ENCODE measurements at regions not wholly inside any gene's neighbourhood (a gene's known extent, or its start where the extent isn't known, plus 50 kb on each side); places are given as distances from the start of the nearest gene placed in this dataset.
"Not testable (repeated sequence)": the region's sequence is repeated elsewhere in the genome, so short reads cannot be mapped to it uniquely, and the experiment has no call there.

GRCh38 chr3:94799420-94800060, 736.7 kb downstream of the NSUN3 start:
- Mint-ChIP-seq H3K27me3 (no peaks in the 10 kb centered on the region), H3K4me3 (no peak overlapping the region), H3K4me1 (no peaks in the 10 kb centered on the region), H3K27ac (no peak overlapping the region), H3K9me3 (ENCODE audit: low read depth) (no peaks in the 10 kb centered on the region), H3K36me3 (no peaks in the 10 kb centered on the region)
- CTCF ChIA-PET, result no interaction called here
- DNase-seq, result no peak
- no peak for ATAC-seq

- CTCF ChIA-PET, result no interaction called here
- peaks cover 4% of the 10 kb centered on the region for H3K9me3 Mint-ChIP-seq (ENCODE audit: low read depth)
- ATAC-seq (no peak), DNase-seq (no peak)
- no peak overlapping the region for H3K4me3 Mint-ChIP-seq
- H3K36me3 Mint-ChIP-seq, result no peaks in the 10 kb centered on the region
- H3K27me3 Mint-ChIP-seq, result no peaks in the 10 kb centered on the region
- H3K4me1 Mint-ChIP-seq, result no peaks in the 10 kb centered on the region
- no peak overlapping the region for H3K27ac Mint-ChIP-seq
Observed at GRCh38 chr3:94811836-94812235, 749.0 kb downstream of the NSUN3 start.

GRCh38 chr3:94821241-94821640, 758.4 kb downstream of the NSUN3 start:
- DNase-seq (no peak), ATAC-seq (no peak)
- CTCF ChIA-PET, result no interaction called here
- no peak overlapping the region for H3K4me3 Mint-ChIP-seq
- H3K9me3 Mint-ChIP-seq (ENCODE audit: low read depth), result peaks cover 2% of the 10 kb centered on the region
- no peaks in the 10 kb centered on the region for H3K4me1 Mint-ChIP-seq
- H3K36me3 Mint-ChIP-seq, result no peaks in the 10 kb centered on the region
- no peak overlapping the region for H3K27ac Mint-ChIP-seq
- no peaks in the 10 kb centered on the region for H3K27me3 Mint-ChIP-seq

GRCh38 chr3:94822298-94822697, 759.4 kb downstream of the NSUN3 start:
- CTCF ChIA-PET, result no interaction called here
- Mint-ChIP-seq H3K27ac (no peak overlapping the region), H3K4me1 (no peaks in the 10 kb centered on the region), H3K27me3 (no peaks in the 10 kb centered on the region), H3K36me3 (no peaks in the 10 kb centered on the region), H3K9me3 (ENCODE audit: low read depth) (peaks cover 2% of the 10 kb centered on the region), H3K4me3 (no peak overlapping the region)
- DNase-seq, result no peak
- ATAC-seq, result no peak

- H3K9me3 Mint-ChIP-seq (ENCODE audit: low read depth); ATAC-seq; CTCF ChIA-PET: not testable (repeated sequence)
Observed at GRCh38 chr3:94846251-94846650, 783.4 kb downstream of the NSUN3 start.

GRCh38 chr3:94862703-94863102, 799.8 kb downstream of the NSUN3 start:
- DNase-seq (no peak), ATAC-seq (no peak)
- Mint-ChIP-seq H3K4me1 (no peaks in the 10 kb centered on the region), H3K27ac (no peak overlapping the region), H3K4me3 (no peak overlapping the region), H3K27me3 (no peaks in the 10 kb centered on the region), H3K9me3 (ENCODE audit: low read depth) (peaks cover 12% of the 10 kb centered on the region), H3K36me3 (no peaks in the 10 kb centered on the region)
- CTCF ChIA-PET, result no interaction called here

More at GRCh38 chr3:94846251-94846650, 783.4 kb downstream of the NSUN3 start:
- not testable (repeated sequence) for H3K4me3 Mint-ChIP-seq, DNase-seq, H3K27ac Mint-ChIP-seq, H3K36me3 Mint-ChIP-seq, H3K27me3 Mint-ChIP-seq, H3K4me1 Mint-ChIP-seq

- no peak for DNase-seq
- Mint-ChIP-seq H3K27ac (no peak overlapping the region), H3K9me3 (ENCODE audit: low read depth) (peaks cover 4% of the 10 kb centered on the region), H3K4me1 (no peaks in the 10 kb centered on the region), H3K36me3 (no peaks in the 10 kb centered on the region), H3K4me3 (no peak overlapping the region), H3K27me3 (no peaks in the 10 kb centered on the region)
- no peak for ATAC-seq
- CTCF ChIA-PET, result no interaction called here
Observed at GRCh38 chr3:94869059-94869547, 806.2 kb downstream of the NSUN3 start.

GRCh38 chr3:94873751-94874150, 810.9 kb downstream of the NSUN3 start:
- H3K4me3 Mint-ChIP-seq, result no peak overlapping the region
- DNase-seq, result no peak
- H3K27ac Mint-ChIP-seq, result no peak overlapping the region
- peaks cover 4% of the 10 kb centered on the region for H3K9me3 Mint-ChIP-seq (ENCODE audit: low read depth)
- ATAC-seq, result no peak
- no peaks in the 10 kb centered on the region for H3K36me3 Mint-ChIP-seq
- CTCF ChIA-PET, result no interaction called here
- no peaks in the 10 kb centered on the region for H3K4me1 Mint-ChIP-seq
- H3K27me3 Mint-ChIP-seq, result no peaks in the 10 kb centered on the region

- no peaks in the 10 kb centered on the region for H3K4me1 Mint-ChIP-seq
- H3K9me3 Mint-ChIP-seq (ENCODE audit: low read depth), result peaks cover 4% of the 10 kb centered on the region
- CTCF ChIA-PET, result no interaction called here
Observed at GRCh38 chr3:94875149-94875548, 812.3 kb downstream of the NSUN3 start.

GRCh38 chr3:94887065-94887464, 824.2 kb downstream of the NSUN3 start:
- Mint-ChIP-seq H3K27ac (no peak overlapping the region), H3K9me3 (ENCODE audit: low read depth) (no peaks in the 10 kb centered on the region), H3K36me3 (no peaks in the 10 kb centered on the region), H3K27me3 (no peaks in the 10 kb centered on the region), H3K4me3 (no peak overlapping the region), H3K4me1 (no peaks in the 10 kb centered on the region)
- CTCF ChIA-PET, result no interaction called here
- no peak for ATAC-seq
- DNase-seq, result no peak

More at GRCh38 chr3:94875149-94875548, 812.3 kb downstream of the NSUN3 start:
- Mint-ChIP-seq H3K27me3 (no peaks in the 10 kb centered on the region), H3K27ac (no peak overlapping the region), H3K36me3 (no peaks in the 10 kb centered on the region), H3K4me3 (no peak overlapping the region)
- no peak for ATAC-seq
- no peak for DNase-seq

GRCh38 chr3:94896994-94897393, 834.1 kb downstream of the NSUN3 start:
- CTCF ChIA-PET, result no interaction called here
- no peak overlapping the region for H3K27ac Mint-ChIP-seq
- no peak overlapping the region for H3K4me3 Mint-ChIP-seq
- DNase-seq, result no peak
- ATAC-seq, result no peak
- H3K9me3 Mint-ChIP-seq (ENCODE audit: low read depth), result no peaks in the 10 kb centered on the region
- no peaks in the 10 kb centered on the region for H3K4me1 Mint-ChIP-seq
- H3K27me3 Mint-ChIP-seq, result no peaks in the 10 kb centered on the region
- no peaks in the 10 kb centered on the region for H3K36me3 Mint-ChIP-seq

- no peaks in the 10 kb centered on the region for H3K9me3 Mint-ChIP-seq (ENCODE audit: low read depth)
- H3K4me1 Mint-ChIP-seq, result no peaks in the 10 kb centered on the region
- no peak for ATAC-seq
- no peaks in the 10 kb centered on the region for H3K36me3 Mint-ChIP-seq
- CTCF ChIA-PET, result no interaction called here
- H3K4me3 Mint-ChIP-seq, result no peak overlapping the region
- H3K27ac Mint-ChIP-seq, result no peak overlapping the region
- no peak for DNase-seq
- H3K27me3 Mint-ChIP-seq, result no peaks in the 10 kb centered on the region
Observed at GRCh38 chr3:94904156-94904674, 841.4 kb downstream of the NSUN3 start.

- Mint-ChIP-seq H3K4me1 (no peaks in the 10 kb centered on the region), H3K36me3 (no peaks in the 10 kb centered on the region), H3K27ac (no peak overlapping the region), H3K9me3 (ENCODE audit: low read depth) (peaks cover 5% of the 10 kb centered on the region), H3K4me3 (no peak overlapping the region), H3K27me3 (no peaks in the 10 kb centered on the region)
- DNase-seq (no peak), ATAC-seq (no peak)
- CTCF ChIA-PET, result no interaction called here
Observed at GRCh38 chr3:94909726-94910125, 846.9 kb downstream of the NSUN3 start.

- CTCF ChIA-PET, result no interaction called here
- Mint-ChIP-seq H3K27me3 (no peaks in the 10 kb centered on the region), H3K4me1 (no peaks in the 10 kb centered on the region), H3K4me3 (no peak overlapping the region), H3K27ac (no peak overlapping the region), H3K36me3 (no peaks in the 10 kb centered on the region), H3K9me3 (ENCODE audit: low read depth) (peaks cover 5% of the 10 kb centered on the region)
- ATAC-seq (no peak), DNase-seq (no peak)
Observed at GRCh38 chr3:94912656-94913055, 849.8 kb downstream of the NSUN3 start.

- H3K9me3 Mint-ChIP-seq (ENCODE audit: low read depth), result peaks cover 5% of the 10 kb centered on the region
- ATAC-seq (no peak), DNase-seq (no peak)
- H3K4me3 Mint-ChIP-seq, result no peak overlapping the region
- H3K27ac Mint-ChIP-seq, result no peak overlapping the region
- H3K4me1 Mint-ChIP-seq, result no peaks in the 10 kb centered on the region
- no peaks in the 10 kb centered on the region for H3K27me3 Mint-ChIP-seq
- CTCF ChIA-PET, result no interaction called here
- H3K36me3 Mint-ChIP-seq, result no peaks in the 10 kb centered on the region
Observed at GRCh38 chr3:94927175-94927574, 864.3 kb downstream of the NSUN3 start.

Data from activated CD8-positive, alpha-beta memory T cell treated with anti-CD3 and anti-CD28 coated beads, Interleukin-2, amount 10 ng/mL, durations not matched to agents 7 days and 5 days (primary cell).